ENCODE measurements at regions not wholly inside any gene's neighbourhood (a gene's known extent, or its start where the extent isn't known, plus 50 kb on each side); places are given as distances from the start of the nearest gene placed in this dataset.

- DNase-seq, result peak; percentile 29
- no peak for TF ChIP-seq CTCF (IDR thresholded peaks at IDR 0.05; ENCODE audit: low read depth, low read length)
- Histone ChIP-seq H3K36me3 (no peaks in the 10 kb centered on the region), H3K27me3 (no peaks in the 10 kb centered on the region), H3K4me1 (no peaks in the 10 kb centered on the region; the same call in 1 of the 2 replicates), H3K4me3 (ENCODE audit: low read depth, low read length) (no peak overlapping the region), H3K9me3 (no peaks in the 10 kb centered on the region)
Observed at GRCh38 chrX:20382518-20383297, 116.0 kb upstream of the RPS6KA3 start.

- TF ChIP-seq CTCF (IDR thresholded peaks at IDR 0.05; ENCODE audit: low read depth, low read length), result no peak
- no peak for DNase-seq
- H3K4me1 ChIP-seq, result no peaks in the 10 kb centered on the region; the same call in 1 of the 2 replicates
- no peaks in the 10 kb centered on the region for H3K27me3 ChIP-seq
- no peaks in the 10 kb centered on the region for H3K9me3 ChIP-seq
- no peaks in the 10 kb centered on the region for H3K36me3 ChIP-seq
- H3K4me3 ChIP-seq (ENCODE audit: low read depth, low read length), result no peak overlapping the region
Observed at GRCh38 chrX:20382082-20382481, 115.4 kb upstream of the RPS6KA3 start.

GRCh38 chrX:20378233-20378920, 111.7 kb upstream of the RPS6KA3 start:
- Histone ChIP-seq H3K9me3 (no peaks in the 10 kb centered on the region), H3K36me3 (no peaks in the 10 kb centered on the region), H3K27me3 (no peaks in the 10 kb centered on the region), H3K4me1 (no peaks in the 10 kb centered on the region; the same call in 1 of the 2 replicates), H3K4me3 (ENCODE audit: low read depth, low read length) (no peak overlapping the region)
- no peak for DNase-seq
- TF ChIP-seq CTCF (IDR thresholded peaks at IDR 0.05; ENCODE audit: low read depth, low read length), result no peak

- no peaks in the 10 kb centered on the region for H3K27me3 ChIP-seq
- no peak for DNase-seq
- H3K9me3 ChIP-seq, result no peaks in the 10 kb centered on the region
- no peaks in the 10 kb centered on the region for H3K36me3 ChIP-seq
- no peaks in the 10 kb centered on the region for H3K4me1 ChIP-seq
- TF ChIP-seq CTCF (IDR thresholded peaks at IDR 0.05; ENCODE audit: low read depth, low read length), result no peak
- H3K4me3 ChIP-seq (ENCODE audit: low read depth, low read length), result no peak overlapping the region
Observed at GRCh38 chrX:20374900-20375438, 108.3 kb upstream of the RPS6KA3 start.

GRCh38 chrX:20374450-20374849, 107.7 kb upstream of the RPS6KA3 start:
- TF ChIP-seq CTCF (IDR thresholded peaks at IDR 0.05; ENCODE audit: low read depth, low read length), result no peak
- H3K27me3 ChIP-seq, result no peaks in the 10 kb centered on the region
- H3K4me3 ChIP-seq (ENCODE audit: low read depth, low read length), result no peak overlapping the region
- no peaks in the 10 kb centered on the region for H3K4me1 ChIP-seq
- no peaks in the 10 kb centered on the region for H3K9me3 ChIP-seq
- no peaks in the 10 kb centered on the region for H3K36me3 ChIP-seq
- DNase-seq, result no peak

- H3K9me3 ChIP-seq, result no peaks in the 10 kb centered on the region
- H3K27me3 ChIP-seq, result no peaks in the 10 kb centered on the region
- no peak for DNase-seq
- no peak for TF ChIP-seq CTCF (IDR thresholded peaks at IDR 0.05; ENCODE audit: low read depth, low read length)
- H3K4me3 ChIP-seq (ENCODE audit: low read depth, low read length), result no peak overlapping the region
- H3K4me1 ChIP-seq, result no peaks in the 10 kb centered on the region
- H3K36me3 ChIP-seq, result no peaks in the 10 kb centered on the region
Observed at GRCh38 chrX:20373063-20373462, 106.4 kb upstream of the RPS6KA3 start.
